BJ (cell line): ENCODE measurements at regions not wholly inside any gene's neighbourhood (a gene's known extent, or its start where the extent isn't known, plus 50 kb on each side); places are given as distances from the start of the nearest gene placed in this dataset.

ENCODE experiments used
- CTCF ChIA-PET: fragments of 350-600 bp; formaldehyde crosslinking; extraction: SDS; loops from one replicate; lab custom pipeline; 2021; ENCODE audit warnings: antibody characterized with exemption, inconsistent platforms; lab: Yijun Ruan, JAX
- POLR2A ChIA-PET: fragments of 300-600 bp; sonication (Branson Sonifier 250); formaldehyde crosslinking; extraction: SDS; loops from one replicate; lab custom pipeline; 2021; ENCODE audit warnings: antibody characterized with exemption; lab: Charles Lee
- DNase-seq: peaks from one replicate; pipeline ENCODE4 v3.0.0-alpha.2; 2011; ENCODE audit warnings: low read depth
- H3K27me3 ChIP-seq: 2 replicates; pipeline ENCODE4 v1.6.0; 2011; ENCODE audit warnings: low read length; ENCODE audit not compliant: control insufficient read depth, insufficient read depth
- H3K36me3 ChIP-seq: 2 replicates; pipeline ENCODE4 v1.5.1; 2011; ENCODE audit warnings: low read length; ENCODE audit not compliant: control insufficient read depth, insufficient read depth
- H3K4me3 ChIP-seq: 2 replicates; pipeline ENCODE4 v1.5.1; 2011; ENCODE audit warnings: low read depth, mild to moderate bottlenecking, control low read depth, low read length
- CTCF ChIP-seq: IDR thresholded peaks from 2 replicates; pipeline ENCODE4 v1.5.1; 2011; ENCODE audit warnings: low read depth, mild to moderate bottlenecking, control low read depth, inconsistent platforms, low read length, moderate library complexity; ENCODE audit not compliant: insufficient read depth

- CTCF ChIA-PET, result no interaction called here
- Histone ChIP-seq H3K36me3 (no peaks in the 10 kb centered on the region), H3K27me3 (no peaks in the 10 kb centered on the region), H3K4me3 (no peak overlapping the region)
- no peak for DNase-seq
- no peak for TF ChIP-seq CTCF
- POLR2A ChIA-PET, result no interaction called here
Measured at GRCh38 chr4:27198246-27198645, 337.6 kb downstream of the STIM2 start.

DNA sequence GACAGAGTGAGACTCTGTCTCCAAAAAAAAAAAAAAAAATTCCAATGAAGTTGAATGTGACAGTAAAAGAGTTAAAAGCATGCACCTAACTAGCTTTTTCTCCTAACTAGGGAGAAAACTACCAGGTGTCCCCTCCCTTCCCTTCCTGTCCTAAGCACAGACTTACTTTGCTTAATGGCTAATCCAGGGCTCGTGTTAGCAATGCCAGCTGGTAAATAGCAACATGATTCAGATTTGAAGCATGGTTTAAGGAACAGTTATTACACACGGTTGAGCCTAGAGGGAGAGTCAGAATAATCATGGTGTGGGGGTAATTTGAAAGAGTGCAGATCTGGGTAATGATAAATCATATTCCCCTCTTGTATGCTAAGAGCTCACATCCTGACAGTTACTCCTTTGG, 338.3 kb downstream of the STIM2 start:
- H3K36me3 ChIP-seq, result no peaks in the 10 kb centered on the region
- no peak for DNase-seq
- H3K27me3 ChIP-seq, result no peaks in the 10 kb centered on the region
- TF ChIP-seq CTCF, result no peak
- H3K4me3 ChIP-seq, result no peak overlapping the region
- ChIA-PET POLR2A (no interaction called here), CTCF (interaction anchor here (0.6 kb wide), 2 partner anchors 23 to 436 kb away, joined by 3 to 4 read pairs; no protein-coding TSS in a partner anchor)

DNA sequence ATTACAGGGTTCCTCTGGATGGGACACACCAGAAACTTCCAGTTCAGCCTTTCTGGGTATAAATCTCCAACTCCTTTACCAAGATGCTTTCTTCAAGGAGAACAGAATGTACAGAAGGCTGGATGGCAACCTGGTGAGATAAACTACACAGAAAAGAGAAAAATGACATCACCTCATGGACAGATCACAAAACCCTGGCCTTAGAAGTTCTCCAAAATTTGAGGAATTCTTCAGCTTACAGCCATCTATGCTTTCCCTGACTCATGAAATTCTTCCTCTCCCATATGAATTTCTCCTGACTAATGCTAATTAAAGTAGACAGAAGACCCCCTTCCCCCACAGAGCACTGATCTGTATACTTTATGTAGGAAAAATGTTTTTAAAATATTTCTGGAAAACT, 345.4 kb downstream of the STIM2 start:
- no peak for TF ChIP-seq CTCF
- no peak for DNase-seq
- Histone ChIP-seq H3K27me3 (no peaks in the 10 kb centered on the region), H3K4me3 (no peak overlapping the region), H3K36me3 (no peaks in the 10 kb centered on the region)
- ChIA-PET CTCF (interaction anchor here (1.6 kb wide), 1 partner anchor 11 kb away, joined by 5 read pairs; no protein-coding TSS in a partner anchor), POLR2A (no interaction called here)

GRCh38 chr4:27210956-27211355, 350.3 kb downstream of the STIM2 start:
- Histone ChIP-seq H3K36me3 (no peaks in the 10 kb centered on the region), H3K4me3 (no peak overlapping the region), H3K27me3 (no peaks in the 10 kb centered on the region)
- POLR2A ChIA-PET, result no interaction called here
- DNase-seq, result no peak
- TF ChIP-seq CTCF, result no peak
- CTCF ChIA-PET, result no interaction called here

- H3K36me3 ChIP-seq, result no peaks in the 10 kb centered on the region
- H3K4me3 ChIP-seq, result no peak overlapping the region
- DNase-seq, result no peak
- CTCF ChIA-PET, result no interaction called here
- TF ChIP-seq CTCF, result no peak
- POLR2A ChIA-PET, result no interaction called here
- no peaks in the 10 kb centered on the region for H3K27me3 ChIP-seq
Measured at GRCh38 chr4:27214010-27214409, 353.4 kb downstream of the STIM2 start.
